Activated naive CD4-positive, alpha-beta T cell treated with anti-CD3 and anti-CD28 coated beads, Interleukin-2, amount 50 U/mL, for 24 hours (primary cell): ENCODE measurements at regions not wholly inside any gene's neighbourhood (a gene's known extent, or its start where the extent isn't known, plus 50 kb on each side); places are given as distances from the start of the nearest gene placed in this dataset.
A peak's percentile ranks its signal among the peaks of the same experiment; 100 is the strongest.
"Not testable (repeated sequence)": the region's sequence is repeated elsewhere in the genome, so short reads cannot be mapped to it uniquely, and the experiment has no call there.

Experiments
- H3K27ac Mint-ChIP-seq: one replicate; pipeline ENCODE4 v1.8.0; 2021; ENCODE audit warnings: mild to moderate bottlenecking, mixed read lengths
- H3K27me3 Mint-ChIP-seq: one replicate; pipeline ENCODE4 v1.8.0; 2021; ENCODE audit warnings: mixed read lengths
- H3K36me3 Mint-ChIP-seq: one replicate; pipeline ENCODE4 v1.8.0; 2021; ENCODE audit warnings: mixed read lengths
- H3K4me1 Mint-ChIP-seq: one replicate; pipeline ENCODE4 v1.8.0; 2021; ENCODE audit warnings: mixed read lengths
- H3K4me3 Mint-ChIP-seq: one replicate; pipeline ENCODE4 v1.8.0; 2021; ENCODE audit warnings: mild to moderate bottlenecking, mixed read lengths
- H3K9me3 Mint-ChIP-seq: one replicate; pipeline ENCODE4 v1.8.0; 2021; ENCODE audit warnings: mixed read lengths

DNA sequence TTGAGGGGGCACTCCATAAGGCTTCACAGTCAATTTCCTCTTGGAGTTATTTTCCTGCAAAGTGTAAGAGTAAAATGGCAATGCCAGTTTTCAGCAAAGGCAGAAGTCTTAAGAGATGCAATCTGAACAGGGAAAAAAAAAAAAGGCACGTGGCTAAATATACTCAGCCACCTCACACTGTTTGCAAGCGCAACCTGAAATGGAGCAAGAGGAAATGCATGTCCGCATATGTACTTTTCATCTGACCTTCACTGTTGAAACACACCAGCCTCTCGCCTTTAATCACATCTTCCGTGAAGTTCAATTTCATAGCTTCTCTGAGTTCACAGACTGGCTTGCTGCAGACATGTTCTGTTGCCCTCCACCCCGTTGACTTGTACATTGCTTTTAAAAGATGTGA is 101.4 kb downstream of the KATNIP start:
- Mint-ChIP-seq H3K27ac (no peak overlapping the region), H3K36me3 (peaks cover 9% of the 10 kb centered on the region), H3K4me1 (no peaks in the 10 kb centered on the region), H3K4me3 (no peak overlapping the region), H3K27me3 (no peaks in the 10 kb centered on the region), H3K9me3 (no peaks in the 10 kb centered on the region)

DNA sequence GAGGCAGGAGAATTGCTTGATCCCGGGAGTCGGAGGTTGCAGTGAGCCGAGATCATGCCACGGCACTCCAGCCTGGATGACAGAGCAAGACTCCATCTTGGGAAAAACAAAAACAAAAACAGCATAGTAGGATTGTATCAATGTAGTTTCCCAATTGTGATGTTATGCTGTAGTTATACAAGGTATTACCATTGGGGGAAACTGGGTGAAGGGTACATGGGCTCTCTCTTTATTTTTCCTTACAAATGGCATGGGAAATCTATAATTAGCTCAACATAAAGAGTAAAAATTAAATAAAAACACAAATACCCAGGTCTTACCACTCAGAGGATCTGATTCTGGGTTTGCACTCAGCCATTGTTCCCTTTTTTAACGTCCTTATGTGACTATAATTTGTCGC is 107.9 kb downstream of the KATNIP start:
- no peaks in the 10 kb centered on the region for H3K27me3 Mint-ChIP-seq
- H3K36me3 Mint-ChIP-seq: peaks cover 10% of the 10 kb centered on the region
- no peak overlapping the region for H3K27ac Mint-ChIP-seq
- no peaks in the 10 kb centered on the region for H3K9me3 Mint-ChIP-seq
- no peaks in the 10 kb centered on the region for H3K4me1 Mint-ChIP-seq
- no peak overlapping the region for H3K4me3 Mint-ChIP-seq

DNA sequence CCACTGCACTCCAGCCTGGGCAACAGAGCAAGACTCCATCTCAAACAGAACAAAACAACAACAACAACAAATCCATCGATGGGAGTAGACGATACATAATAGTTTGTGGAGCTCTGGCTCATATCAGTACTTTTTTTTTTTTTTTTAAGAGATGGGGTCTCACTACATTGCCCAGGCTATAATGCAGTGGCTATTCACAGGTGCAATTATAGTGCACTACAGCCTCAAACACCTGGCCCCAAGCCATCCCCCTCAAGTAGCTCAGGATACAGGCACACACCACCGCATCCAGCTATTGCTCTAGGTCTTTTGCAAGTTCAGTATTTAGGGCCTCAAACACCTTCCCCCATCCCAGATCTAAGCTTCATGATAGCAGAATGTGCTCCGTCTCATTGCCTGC is 110.6 kb downstream of the KATNIP start:
- H3K4me1 Mint-ChIP-seq: no peaks in the 10 kb centered on the region
- H3K27me3 Mint-ChIP-seq: no peaks in the 10 kb centered on the region
- H3K9me3 Mint-ChIP-seq: no peaks in the 10 kb centered on the region
- H3K27ac Mint-ChIP-seq: no peak overlapping the region
- H3K4me3 Mint-ChIP-seq: no peak overlapping the region
- H3K36me3 Mint-ChIP-seq: peaks cover 10% of the 10 kb centered on the region

DNA sequence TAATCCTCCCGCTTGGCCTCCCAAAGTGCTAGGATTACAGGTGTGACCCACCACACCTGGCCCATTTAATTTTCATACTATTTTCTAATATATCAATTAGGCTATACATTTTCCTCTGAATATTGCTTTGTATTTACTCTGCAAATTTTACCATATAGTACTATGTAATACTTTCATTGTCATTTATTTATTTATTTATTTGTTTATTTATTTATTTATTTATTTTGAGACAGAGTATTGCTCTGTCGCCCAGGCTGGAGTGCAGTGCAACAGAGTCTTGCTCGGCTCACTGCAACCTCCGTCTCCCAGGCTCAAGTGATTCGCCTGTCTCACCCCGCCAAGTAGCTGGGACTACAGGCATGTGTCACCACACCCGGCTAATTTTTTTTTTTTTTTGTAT is 113.3 kb downstream of the KATNIP start:
- not testable (repeated sequence) for H3K36me3 Mint-ChIP-seq, H3K27ac Mint-ChIP-seq, H3K9me3 Mint-ChIP-seq, H3K4me1 Mint-ChIP-seq, H3K4me3 Mint-ChIP-seq, H3K27me3 Mint-ChIP-seq

DNA sequence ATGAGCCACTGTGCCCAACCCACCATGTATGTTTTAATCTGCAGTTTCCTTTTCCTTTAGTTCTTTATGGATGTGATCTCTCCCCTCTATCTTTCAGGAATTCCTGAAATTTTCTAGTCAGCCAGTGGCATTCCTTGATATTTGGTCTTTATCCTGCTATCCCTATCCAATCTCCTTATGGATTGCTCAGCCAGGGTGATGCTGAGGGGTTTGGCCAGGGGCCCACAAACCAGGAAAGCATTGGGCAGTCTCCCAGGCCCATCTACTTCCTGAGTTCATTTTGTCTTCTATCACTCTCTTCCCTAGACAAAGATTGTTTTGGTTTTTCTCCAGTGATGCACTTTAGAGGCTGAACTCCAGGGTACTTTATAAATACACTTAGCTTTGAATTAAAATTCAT is 115.9 kb downstream of the KATNIP start:
- Mint-ChIP-seq H3K27ac (no peak overlapping the region), H3K36me3 (peaks cover 10% of the 10 kb centered on the region), H3K27me3 (no peaks in the 10 kb centered on the region), H3K4me1 (no peaks in the 10 kb centered on the region), H3K4me3 (no peak overlapping the region), H3K9me3 (no peaks in the 10 kb centered on the region)

DNA sequence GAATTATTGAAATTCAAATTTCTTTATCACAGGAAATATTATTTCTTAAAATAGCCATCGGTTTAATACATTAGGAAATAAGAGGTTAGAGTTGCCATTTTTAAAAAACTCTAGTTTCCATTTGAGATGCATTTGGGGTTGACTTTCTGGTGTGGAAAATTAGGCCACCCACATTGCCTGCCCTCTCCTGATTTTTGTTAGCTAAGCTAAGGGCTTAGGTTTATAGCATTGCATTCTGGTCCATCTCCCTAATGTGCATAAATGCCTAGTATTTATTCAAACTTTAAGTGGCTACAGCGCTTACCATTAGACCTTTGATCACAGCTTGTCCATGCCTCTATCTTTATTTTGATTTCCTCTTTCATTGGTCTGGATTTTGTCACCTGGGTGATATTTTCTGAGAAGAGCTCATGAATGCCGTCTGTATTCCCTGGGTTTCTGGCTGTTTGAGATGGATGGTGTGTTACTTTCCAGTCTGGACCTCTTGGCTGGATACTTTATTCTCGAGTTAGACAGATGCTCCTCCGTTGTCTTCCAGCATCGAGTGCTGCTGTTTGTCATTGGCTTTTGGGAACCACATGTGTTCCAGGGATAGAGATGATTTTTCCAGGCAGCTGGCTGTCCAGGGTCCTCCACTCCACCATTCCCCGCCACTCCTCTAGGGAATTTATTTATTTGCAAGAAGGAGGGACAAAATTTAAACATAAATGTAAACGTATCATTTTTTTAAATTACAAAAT is 120.3 kb downstream of the KATNIP start:
- Mint-ChIP-seq H3K27me3 (no peaks in the 10 kb centered on the region), H3K4me3 (no peak overlapping the region), H3K4me1 (no peaks in the 10 kb centered on the region), H3K36me3 (peaks cover 12% of the 10 kb centered on the region), H3K9me3 (no peaks in the 10 kb centered on the region), H3K27ac (no peak overlapping the region)

DNA sequence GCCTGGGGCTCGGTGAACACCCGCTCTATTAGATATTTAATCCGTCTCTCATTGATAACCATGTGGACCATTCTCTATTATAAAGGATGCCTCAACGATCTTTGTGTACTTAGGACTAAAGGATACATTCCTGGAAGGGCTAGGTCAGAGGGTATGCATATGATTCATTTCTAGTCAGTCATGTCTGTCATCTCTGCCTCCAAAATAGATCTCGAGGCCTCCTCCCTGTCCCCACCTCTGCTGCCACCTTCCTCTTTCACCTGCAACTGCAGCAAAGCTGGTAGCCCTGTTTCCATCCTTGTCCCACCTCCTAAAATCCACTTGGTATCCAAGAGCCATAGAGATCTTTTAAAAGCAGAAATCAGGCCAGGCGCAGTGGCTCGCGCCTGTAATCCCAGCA is 121.5 kb downstream of the KATNIP start:
- Mint-ChIP-seq H3K9me3 (no peaks in the 10 kb centered on the region), H3K4me3 (no peak overlapping the region), H3K36me3 (peaks cover 8% of the 10 kb centered on the region), H3K4me1 (no peaks in the 10 kb centered on the region), H3K27me3 (no peaks in the 10 kb centered on the region), H3K27ac (no peak overlapping the region)

DNA sequence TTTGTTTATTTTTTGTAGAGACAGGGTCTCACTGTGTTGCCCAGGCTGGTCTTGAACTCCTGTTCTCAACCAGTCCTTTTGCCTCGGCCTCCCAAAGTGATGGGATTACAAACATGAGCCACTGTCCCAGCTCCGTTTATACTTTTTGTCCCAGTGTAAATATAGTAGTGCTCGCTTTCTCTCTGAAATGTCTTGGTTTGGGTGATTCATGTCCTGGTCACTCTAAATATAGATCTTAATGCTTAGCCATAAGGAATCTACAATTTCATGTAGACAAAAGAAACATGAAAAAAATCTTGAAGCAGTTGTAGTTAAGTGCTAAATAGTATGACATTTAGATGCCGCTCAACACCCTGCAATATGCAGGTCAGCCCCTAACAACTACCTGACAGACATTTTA is 126.9 kb downstream of the KATNIP start:
- H3K4me3 Mint-ChIP-seq: no peak overlapping the region
- H3K36me3 Mint-ChIP-seq: peaks cover 14% of the 10 kb centered on the region
- H3K27ac Mint-ChIP-seq: peak overlapping the region; percentile 36
- H3K27me3 Mint-ChIP-seq: no peaks in the 10 kb centered on the region
- no peaks in the 10 kb centered on the region for H3K9me3 Mint-ChIP-seq
- no peaks in the 10 kb centered on the region for H3K4me1 Mint-ChIP-seq

DNA sequence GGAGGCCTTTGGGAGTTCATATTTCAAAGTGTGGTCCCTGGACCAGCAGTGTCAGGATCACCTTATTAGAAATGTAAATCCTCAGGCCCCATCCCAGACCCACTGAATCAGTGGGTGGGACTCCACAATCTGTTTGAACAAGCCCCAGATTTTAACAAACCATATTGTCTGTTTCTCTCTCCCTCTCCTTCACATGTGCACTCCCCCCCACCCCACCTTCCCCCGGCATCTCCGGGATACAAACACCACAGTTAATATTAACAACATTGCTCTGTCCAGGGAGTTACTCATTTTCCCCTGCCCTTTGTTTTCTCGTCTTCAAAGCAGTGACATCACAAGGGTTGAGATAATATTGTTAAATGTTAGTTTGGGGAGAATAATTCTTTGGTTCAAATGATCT is 127.3 kb downstream of the KATNIP start:
- Mint-ChIP-seq H3K9me3 (no peaks in the 10 kb centered on the region), H3K36me3 (peaks cover 14% of the 10 kb centered on the region), H3K4me3 (no peak overlapping the region), H3K27ac (no peak overlapping the region), H3K4me1 (no peaks in the 10 kb centered on the region), H3K27me3 (no peaks in the 10 kb centered on the region)

DNA sequence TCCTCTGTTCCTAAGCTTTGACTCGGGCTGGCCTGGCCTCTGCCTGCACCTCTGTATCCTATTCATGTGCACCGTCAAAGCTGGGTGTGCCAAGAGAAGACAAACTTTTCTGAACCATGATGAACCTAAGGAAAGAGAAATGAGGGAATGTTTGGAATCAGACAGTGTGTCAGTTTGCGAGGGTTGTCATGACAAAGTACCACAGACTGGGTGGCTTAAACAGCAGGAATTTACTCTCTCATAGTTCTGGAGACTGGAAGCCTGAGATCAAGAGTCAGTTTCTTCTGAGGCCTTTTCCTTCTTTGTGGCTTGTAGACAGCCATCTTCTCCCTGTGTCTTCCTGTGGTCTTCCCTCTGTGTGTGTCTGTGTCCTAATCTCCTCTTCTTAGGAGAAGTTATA is 129.0 kb downstream of the KATNIP start:
- Mint-ChIP-seq H3K27me3 (no peaks in the 10 kb centered on the region), H3K4me1 (no peaks in the 10 kb centered on the region), H3K9me3 (no peaks in the 10 kb centered on the region), H3K27ac (no peak overlapping the region), H3K4me3 (no peak overlapping the region), H3K36me3 (peaks cover 21% of the 10 kb centered on the region)

DNA sequence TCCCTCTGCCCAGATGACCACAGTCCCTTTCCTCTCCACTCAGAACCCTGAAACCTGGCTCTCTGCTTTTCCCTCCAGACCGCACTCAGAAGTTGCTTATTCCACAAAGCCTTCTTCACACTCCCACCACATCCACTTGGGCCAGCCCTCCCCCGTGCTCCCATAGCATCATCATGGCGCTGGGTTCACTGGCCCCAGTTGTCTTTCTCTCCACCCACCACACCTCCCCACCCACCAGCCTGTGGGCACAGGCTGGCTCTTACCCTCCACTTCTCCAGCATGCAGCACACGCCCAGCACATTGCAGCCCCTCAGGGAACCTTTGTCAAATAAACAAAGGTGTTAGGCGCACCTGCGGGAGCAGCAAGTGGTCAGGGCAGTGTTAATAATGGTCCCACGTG is 130.0 kb downstream of the KATNIP start:
- no peak overlapping the region for H3K4me3 Mint-ChIP-seq
- H3K27me3 Mint-ChIP-seq: no peaks in the 10 kb centered on the region
- no peaks in the 10 kb centered on the region for H3K4me1 Mint-ChIP-seq
- no peak overlapping the region for H3K27ac Mint-ChIP-seq
- peaks cover 17% of the 10 kb centered on the region for H3K36me3 Mint-ChIP-seq
- no peaks in the 10 kb centered on the region for H3K9me3 Mint-ChIP-seq

DNA sequence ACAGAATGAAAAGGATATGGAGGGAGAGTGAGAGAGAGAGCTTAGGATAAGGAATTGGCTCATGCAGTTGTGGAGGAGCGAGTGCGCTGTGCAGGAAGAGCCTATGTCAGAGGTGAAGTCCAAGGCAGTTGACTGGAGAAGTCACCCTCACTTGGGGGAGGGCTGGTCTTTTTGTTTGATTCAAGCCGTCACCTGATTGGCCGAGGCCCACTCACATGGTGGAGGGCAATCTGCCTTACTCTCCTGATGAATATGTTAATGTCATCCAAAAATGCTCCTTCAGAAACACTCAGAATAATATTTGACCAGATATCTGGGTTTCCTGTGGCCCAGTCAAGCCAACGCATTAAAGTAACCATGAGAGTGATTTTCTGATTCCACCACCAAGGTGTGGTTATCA is 131.7 kb downstream of the KATNIP start:
- Mint-ChIP-seq H3K27ac (no peak overlapping the region), H3K4me3 (no peak overlapping the region), H3K4me1 (no peaks in the 10 kb centered on the region), H3K36me3 (peaks cover 17% of the 10 kb centered on the region), H3K27me3 (no peaks in the 10 kb centered on the region), H3K9me3 (no peaks in the 10 kb centered on the region)

DNA sequence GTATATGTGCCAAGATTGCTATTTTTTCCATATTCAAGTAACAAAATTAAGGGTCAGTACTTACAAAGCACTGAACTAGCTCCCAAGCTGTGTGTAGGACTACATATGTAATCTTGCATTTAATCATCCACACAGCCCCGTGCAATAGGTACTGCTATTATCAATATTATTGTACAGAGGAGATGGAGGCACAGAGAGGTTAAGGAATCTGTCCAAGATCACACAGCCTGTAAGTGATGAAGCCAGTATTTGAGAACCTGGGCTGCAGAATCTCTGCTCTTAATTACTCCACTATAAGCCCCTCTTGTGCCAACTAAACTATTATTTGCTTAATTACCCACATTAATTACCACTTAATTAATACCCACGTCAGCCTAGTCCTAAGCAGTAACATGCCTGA is 134.1 kb downstream of the KATNIP start:
- H3K4me3 Mint-ChIP-seq: no peak overlapping the region
- no peaks in the 10 kb centered on the region for H3K27me3 Mint-ChIP-seq
- H3K9me3 Mint-ChIP-seq: no peaks in the 10 kb centered on the region
- H3K4me1 Mint-ChIP-seq: no peaks in the 10 kb centered on the region
- H3K27ac Mint-ChIP-seq: no peak overlapping the region
- peaks cover 17% of the 10 kb centered on the region for H3K36me3 Mint-ChIP-seq

DNA sequence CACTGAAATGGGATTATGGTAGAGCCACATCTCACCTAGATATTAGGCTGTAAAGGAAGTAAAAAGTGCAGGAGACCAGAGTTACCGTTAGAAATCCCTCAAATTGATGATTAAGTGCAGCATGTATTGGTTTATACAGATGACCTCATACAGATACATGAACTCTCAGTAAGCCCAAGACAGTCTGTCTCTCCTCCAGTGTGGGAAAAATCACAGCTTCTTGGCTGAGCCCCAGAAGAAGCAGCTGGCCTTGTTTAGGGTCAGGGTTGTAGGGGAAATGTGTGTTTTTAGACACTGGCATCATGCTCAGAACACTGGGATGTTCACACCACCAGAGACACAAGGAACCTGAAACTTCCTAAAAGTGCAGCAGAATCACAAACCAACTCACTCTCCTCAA is 135.9 kb downstream of the KATNIP start:
- Mint-ChIP-seq H3K9me3 (no peaks in the 10 kb centered on the region), H3K27ac (no peak overlapping the region)

DNA sequence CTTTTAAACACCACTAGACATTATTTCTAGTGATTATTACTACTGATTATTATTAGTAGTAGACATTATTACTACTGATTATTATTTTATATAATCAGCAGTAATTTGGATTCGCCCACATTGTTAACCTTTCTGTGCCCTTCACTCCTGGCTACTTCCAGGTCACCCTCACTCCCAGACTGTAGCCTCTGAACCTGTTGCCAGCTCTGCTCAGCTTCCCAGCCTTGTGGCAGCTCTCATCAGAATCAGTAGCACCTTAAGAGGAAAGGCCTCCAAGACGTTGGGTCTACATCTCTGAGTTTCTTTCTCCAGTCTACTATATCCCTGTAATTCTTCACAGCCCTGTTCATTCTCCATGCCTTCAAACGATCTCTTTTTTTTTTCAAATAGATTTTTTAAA is 137.0 kb downstream of the KATNIP start:
- no peaks in the 10 kb centered on the region for H3K4me1 Mint-ChIP-seq
- no peak overlapping the region for H3K27ac Mint-ChIP-seq
- H3K9me3 Mint-ChIP-seq: no peaks in the 10 kb centered on the region
- peaks cover 7% of the 10 kb centered on the region for H3K36me3 Mint-ChIP-seq
- H3K4me3 Mint-ChIP-seq: no peak overlapping the region
- no peaks in the 10 kb centered on the region for H3K27me3 Mint-ChIP-seq

More for the DNA sequence above, 135.9 kb downstream of the KATNIP start:
- H3K4me3 Mint-ChIP-seq: no peak overlapping the region
- H3K27me3 Mint-ChIP-seq: no peaks in the 10 kb centered on the region
- no peaks in the 10 kb centered on the region for H3K4me1 Mint-ChIP-seq
- peaks cover 14% of the 10 kb centered on the region for H3K36me3 Mint-ChIP-seq

DNA sequence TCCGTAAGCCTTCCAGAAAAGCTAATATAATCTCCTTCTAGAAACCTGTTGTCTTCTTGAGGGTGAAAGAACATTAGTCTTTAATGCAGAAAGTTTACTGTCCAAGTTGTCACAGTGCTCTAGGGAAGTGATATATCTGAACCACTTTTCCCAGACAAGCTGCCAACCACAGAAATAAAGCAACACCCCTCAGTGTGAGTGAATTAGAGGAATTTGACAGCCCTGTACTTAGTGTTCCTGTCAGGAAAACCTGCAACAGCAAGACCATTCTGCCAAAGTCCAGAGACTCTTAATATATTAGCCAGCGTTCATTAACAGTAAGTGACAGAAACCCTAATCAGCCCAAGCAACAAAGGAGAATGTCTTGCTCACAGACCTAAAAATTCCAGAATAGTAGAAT is 137.7 kb downstream of the KATNIP start:
- H3K27me3 Mint-ChIP-seq: no peaks in the 10 kb centered on the region
- H3K36me3 Mint-ChIP-seq: peaks cover 5% of the 10 kb centered on the region
- H3K4me3 Mint-ChIP-seq: no peak overlapping the region
- no peaks in the 10 kb centered on the region for H3K9me3 Mint-ChIP-seq
- H3K27ac Mint-ChIP-seq: no peak overlapping the region
- H3K4me1 Mint-ChIP-seq: no peaks in the 10 kb centered on the region

DNA sequence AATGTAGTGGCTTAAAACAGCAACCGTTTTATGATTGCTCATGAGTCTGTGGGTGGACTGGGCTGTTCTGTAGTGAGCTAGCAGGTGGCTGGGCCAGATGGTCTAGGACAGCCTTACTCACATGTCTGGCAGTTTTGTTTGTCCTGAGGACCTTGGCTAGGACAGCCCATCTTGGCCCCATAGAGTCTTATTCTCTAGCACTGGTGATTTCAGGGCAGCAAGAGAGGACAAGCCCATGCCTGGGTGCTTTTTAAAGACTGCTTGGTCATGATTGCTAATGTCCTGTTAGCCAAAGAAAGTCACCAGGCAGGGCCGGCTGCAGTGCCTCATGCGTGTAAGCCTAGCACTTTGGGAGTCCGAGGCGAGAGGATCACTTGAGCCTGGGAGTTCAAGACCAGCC is 139.8 kb downstream of the KATNIP start:
- Mint-ChIP-seq H3K27me3 (no peaks in the 10 kb centered on the region), H3K36me3 (no peaks in the 10 kb centered on the region), H3K4me3 (no peak overlapping the region), H3K27ac (no peak overlapping the region), H3K9me3 (no peaks in the 10 kb centered on the region), H3K4me1 (no peaks in the 10 kb centered on the region)
